Stimulated activated naive B cell treated with anti-CD40 and anti-IgM and Interleukin-4, amounts not matched to agents 10 μg/mL and 1 μg/mL and 100 μg/mL, for 72 hours (primary cell): ENCODE measurements at regions not wholly inside any gene's neighbourhood (a gene's known extent, or its start where the extent isn't known, plus 50 kb on each side); places are given as distances from the start of the nearest gene placed in this dataset.
"Not testable (repeated sequence)": the region's sequence is repeated elsewhere in the genome, so short reads cannot be mapped to it uniquely, and the experiment has no call there.

ENCODE experiments used
- ATAC-seq, 2 donors: fragments of 150-1000 bp; cut with Tn5 transposase; replicated peaks; 2 replicates each; pipeline ENCODE4 v1.10.0; 2021; ENCODE audit warnings: moderate library complexity in 1 of 2
- DNase-seq: peaks from one replicate; pipeline ENCODE4 v3.0.0; 2021
- H3K27ac Mint-ChIP-seq: one replicate; pipeline ENCODE4 v1.8.0; 2022; ENCODE audit warnings: mild to moderate bottlenecking, mixed read lengths
- H3K27me3 Mint-ChIP-seq, 2 donors: one replicate each; pipeline ENCODE4 v1.8.0; 2022; ENCODE audit warnings: mixed read lengths in 2 of 2
- H3K36me3 Mint-ChIP-seq, 2 donors: one replicate each; pipeline ENCODE4 v1.8.0; 2022; ENCODE audit warnings: mixed read lengths in 2 of 2, mild to moderate bottlenecking in 1 of 2
- H3K4me1 Mint-ChIP-seq, 2 donors: one replicate each; pipeline ENCODE4 v1.8.0; 2022; ENCODE audit warnings: mixed read lengths in 2 of 2, mild to moderate bottlenecking in 1 of 2
- H3K4me3 Mint-ChIP-seq, 2 donors: one replicate each; pipeline ENCODE4 v1.8.0; 2022; ENCODE audit warnings: mild to moderate bottlenecking in 2 of 2, mixed read lengths in 2 of 2, moderate library complexity in 1 of 2
- H3K9me3 Mint-ChIP-seq, 2 donors: one replicate each; pipeline ENCODE4 v1.8.0; 2022; ENCODE audit warnings: mixed read lengths in 2 of 2, mild to moderate bottlenecking in 1 of 2

DNA sequence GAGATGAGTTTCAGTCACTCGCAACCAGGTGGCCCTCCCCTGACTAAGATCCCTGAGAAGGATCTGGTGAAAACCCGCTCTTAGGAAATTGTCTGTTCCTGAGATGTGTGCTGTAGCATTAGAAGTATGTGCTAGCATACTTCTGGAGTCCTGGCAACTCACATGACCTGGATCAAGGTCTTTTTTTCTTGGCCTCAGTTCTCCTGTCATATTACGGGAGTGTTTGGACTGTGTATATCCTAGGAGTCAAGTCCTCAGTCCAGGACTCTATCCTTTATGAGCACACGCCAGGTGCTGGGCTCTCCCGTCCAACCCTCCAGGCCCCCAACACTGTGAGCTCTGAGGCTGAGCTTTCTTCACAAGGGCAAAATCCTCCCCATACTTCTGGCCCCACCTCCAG is 156.4 kb downstream of the UQCRFS1 start:
- H3K9me3 Mint-ChIP-seq, result peaks cover 2 to 4% of the 10 kb centered on the region in 2 donors
- H3K27me3 Mint-ChIP-seq, result peaks cover 0 to 4% of the 10 kb centered on the region in 2 donors
- no peaks in the 10 kb centered on the region for H3K36me3 Mint-ChIP-seq
- DNase-seq, result no peak
- no peak overlapping the region for H3K4me3 Mint-ChIP-seq
- no peak overlapping the region for H3K27ac Mint-ChIP-seq
- no peaks in the 10 kb centered on the region for H3K4me1 Mint-ChIP-seq
- no peak for ATAC-seq

DNA sequence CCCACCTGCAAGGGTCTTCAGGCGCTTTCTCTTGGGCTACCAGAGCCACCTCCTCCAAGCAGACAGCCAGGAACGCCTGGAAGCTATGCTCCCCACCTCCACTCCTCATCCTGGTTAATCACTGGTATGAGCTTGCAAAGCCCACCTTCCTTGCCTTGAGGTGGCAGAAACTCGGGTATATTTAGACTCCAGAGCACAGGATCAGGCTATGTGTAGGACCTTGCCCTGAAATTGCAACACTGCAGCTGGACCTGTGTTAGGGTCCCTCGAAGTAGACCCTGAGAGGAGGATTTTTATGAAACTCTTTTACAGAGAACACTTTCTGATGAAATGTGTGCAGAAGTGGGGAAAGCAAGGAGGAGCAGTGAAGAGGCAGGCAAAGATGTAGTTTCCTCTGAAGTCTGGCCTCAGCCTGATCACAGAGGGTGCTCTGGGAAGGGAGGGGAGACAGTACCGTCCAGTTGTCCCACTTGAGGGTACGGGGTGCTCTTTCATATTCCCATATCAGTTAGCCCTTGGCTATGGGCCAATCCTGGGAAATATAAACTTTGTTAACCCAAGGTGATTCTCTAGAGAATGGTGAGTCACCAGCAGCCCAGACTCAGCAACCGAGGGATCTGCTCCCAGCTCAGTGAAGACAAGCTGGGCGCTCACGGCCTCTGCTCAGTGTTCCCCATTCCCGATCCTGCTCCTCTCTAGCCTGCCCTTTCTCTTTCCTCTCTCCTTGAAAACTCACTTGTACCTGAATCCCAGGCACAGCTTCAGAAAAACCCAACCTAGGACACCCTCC is 157.9 kb downstream of the UQCRFS1 start:
- peaks cover 2 to 4% of the 10 kb centered on the region in 2 donors for H3K9me3 Mint-ChIP-seq
- DNase-seq (no peak), ATAC-seq (no peak)
- no peaks in the 10 kb centered on the region for H3K4me1 Mint-ChIP-seq
- H3K36me3 Mint-ChIP-seq, result no peaks in the 10 kb centered on the region
- H3K27me3 Mint-ChIP-seq, result no peaks in the 10 kb centered on the region
- no peak overlapping the region for H3K27ac Mint-ChIP-seq
- no peak overlapping the region for H3K4me3 Mint-ChIP-seq

DNA sequence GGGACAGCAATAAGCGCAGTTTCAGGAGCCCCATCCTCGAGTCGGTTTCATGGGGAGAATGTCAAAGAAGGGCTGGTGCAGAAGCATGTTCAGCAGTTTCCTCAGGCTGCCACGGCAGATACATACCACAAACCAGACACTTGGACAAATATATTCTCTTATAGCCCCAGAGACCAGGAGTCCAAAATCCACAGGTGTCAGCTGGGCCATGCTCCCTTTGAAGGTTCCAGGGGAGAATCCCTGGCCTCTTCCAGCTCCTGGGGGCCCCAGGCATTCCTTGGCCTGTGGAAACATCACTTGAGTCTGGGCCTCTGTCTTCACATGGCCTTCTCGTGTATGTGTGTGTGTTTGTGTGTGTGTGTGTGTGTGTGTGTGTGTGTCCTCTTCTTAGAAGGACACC is 164.1 kb downstream of the UQCRFS1 start:
- peaks cover 0 to 8% of the 10 kb centered on the region in 2 donors for H3K9me3 Mint-ChIP-seq
- no peaks in the 10 kb centered on the region for H3K27me3 Mint-ChIP-seq
- no peaks in the 10 kb centered on the region for H3K36me3 Mint-ChIP-seq
- H3K4me3 Mint-ChIP-seq, result no peak overlapping the region
- DNase-seq (no peak), ATAC-seq (no peak)
- no peaks in the 10 kb centered on the region for H3K4me1 Mint-ChIP-seq
- H3K27ac Mint-ChIP-seq, result no peak overlapping the region

DNA sequence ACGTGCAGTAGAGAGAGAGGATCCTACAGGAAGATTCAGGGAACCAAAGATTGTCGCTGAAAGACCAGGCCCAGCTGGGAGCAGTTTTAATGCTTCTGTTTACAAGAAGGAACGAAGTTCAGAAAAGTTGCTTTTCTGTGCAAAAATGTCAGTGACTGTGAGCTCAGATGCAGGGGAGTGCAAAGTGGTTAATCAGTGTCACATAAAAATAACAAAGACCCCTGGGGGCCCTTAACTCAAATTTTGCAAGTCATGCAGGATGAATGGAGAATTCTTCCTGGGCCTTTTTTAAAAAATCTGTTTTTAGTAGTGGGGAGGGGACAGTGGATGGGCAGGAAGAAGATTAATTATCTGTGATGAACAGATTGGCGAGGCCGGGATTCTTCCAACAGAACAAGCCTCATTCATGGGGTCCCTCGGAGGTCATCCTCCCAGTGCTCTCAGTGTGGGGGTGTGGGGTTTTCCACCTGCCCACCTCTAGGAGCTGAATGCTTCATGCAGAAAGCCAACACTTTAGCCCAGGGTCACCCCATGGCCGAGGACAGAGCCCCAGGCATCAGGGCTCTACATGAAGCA is 167.2 kb downstream of the UQCRFS1 start:
- ATAC-seq (no peak), DNase-seq (no peak)
- H3K36me3 Mint-ChIP-seq, result no peaks in the 10 kb centered on the region
- peaks cover 0 to 4% of the 10 kb centered on the region in 2 donors for H3K27me3 Mint-ChIP-seq
- no peak overlapping the region for H3K27ac Mint-ChIP-seq
- no peak overlapping the region for H3K4me3 Mint-ChIP-seq
- H3K9me3 Mint-ChIP-seq, result peaks cover 10 to 16% of the 10 kb centered on the region in 2 donors
- H3K4me1 Mint-ChIP-seq, result peaks cover 0 to 2% of the 10 kb centered on the region in 2 donors

DNA sequence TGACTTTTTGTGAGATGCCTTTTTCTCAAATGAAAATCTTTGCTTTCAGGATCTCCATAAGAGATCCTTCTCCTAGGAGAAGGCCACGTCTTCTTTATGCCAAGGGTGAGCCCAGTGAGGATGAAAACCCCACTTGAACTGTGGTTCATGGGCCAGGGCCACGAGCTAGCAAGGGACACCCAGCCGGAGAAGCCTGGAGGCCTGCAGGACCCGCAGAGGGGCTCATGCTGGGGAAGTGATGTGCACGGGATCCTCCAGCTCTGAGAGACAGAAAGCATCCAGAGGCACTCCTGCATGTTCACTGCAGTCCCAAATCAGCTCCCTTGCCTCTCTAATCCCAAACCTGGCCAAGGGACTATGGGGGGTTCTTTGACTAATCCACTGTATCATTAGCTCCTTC is 168.9 kb downstream of the UQCRFS1 start:
- H3K27ac Mint-ChIP-seq, result no peak overlapping the region
- DNase-seq (no peak), ATAC-seq (no peak)
- H3K27me3 Mint-ChIP-seq, result peaks cover 4 to 5% of the 10 kb centered on the region in 2 donors
- no peak overlapping the region for H3K4me3 Mint-ChIP-seq
- peaks cover 10 to 18% of the 10 kb centered on the region in 2 donors for H3K9me3 Mint-ChIP-seq
- H3K36me3 Mint-ChIP-seq, result no peaks in the 10 kb centered on the region
- H3K4me1 Mint-ChIP-seq, result peaks cover 0 to 2% of the 10 kb centered on the region in 2 donors

DNA sequence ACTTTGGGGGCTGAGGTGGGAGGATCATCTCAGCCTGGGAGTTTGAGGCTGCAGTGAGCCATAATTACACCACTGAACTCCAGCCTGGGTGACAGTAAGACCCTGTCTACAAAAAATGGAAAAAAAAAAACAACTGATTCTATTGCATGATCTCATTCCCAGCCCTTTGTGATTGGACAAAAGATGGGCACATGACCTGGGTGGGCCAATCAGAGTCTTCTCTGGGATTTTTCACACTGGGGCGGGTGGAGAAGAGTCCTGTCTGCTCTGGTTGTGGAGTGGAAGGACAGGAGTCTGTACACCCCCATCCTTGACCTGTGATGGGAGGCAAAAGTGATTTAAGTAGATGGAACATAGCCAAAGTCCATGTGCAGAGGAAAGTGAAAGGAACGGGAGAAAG is 170.5 kb downstream of the UQCRFS1 start:
- ATAC-seq (no peak), DNase-seq (no peak)
- Mint-ChIP-seq H3K9me3 (peaks cover 10 to 18% of the 10 kb centered on the region in 2 donors), H3K36me3 (no peaks in the 10 kb centered on the region), H3K27me3 (peaks cover 4 to 5% of the 10 kb centered on the region in 2 donors), H3K4me3 (no peak overlapping the region), H3K27ac (no peak overlapping the region), H3K4me1 (peaks cover 0 to 2% of the 10 kb centered on the region in 2 donors)

DNA sequence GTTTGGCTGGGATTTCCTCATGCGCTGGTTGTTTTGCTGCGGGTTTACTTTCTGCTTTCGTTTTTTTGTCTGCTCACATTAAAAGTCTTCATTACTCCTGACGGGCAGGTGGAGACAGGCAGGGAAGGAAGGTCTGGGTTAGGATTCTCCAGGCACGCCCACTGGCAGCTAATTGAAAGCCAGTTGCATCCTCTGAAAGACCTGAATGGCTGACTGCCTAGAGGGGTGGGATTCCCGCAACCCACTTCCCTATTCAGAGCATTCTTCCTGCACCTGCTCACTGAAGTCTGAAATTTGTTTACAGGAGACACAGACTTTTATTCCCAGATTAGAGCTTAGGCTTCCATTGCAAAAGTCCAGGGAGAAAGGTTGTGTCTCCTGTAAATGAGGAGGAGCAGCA is 172.0 kb downstream of the UQCRFS1 start:
- no peak for ATAC-seq
- Mint-ChIP-seq H3K36me3 (no peaks in the 10 kb centered on the region), H3K4me3 (no peak overlapping the region), H3K4me1 (peaks cover 0 to 2% of the 10 kb centered on the region in 2 donors), H3K9me3 (peaks cover 10 to 18% of the 10 kb centered on the region in 2 donors), H3K27me3 (peaks cover 4 to 5% of the 10 kb centered on the region in 2 donors), H3K27ac (no peak overlapping the region)
- no peak for DNase-seq

DNA sequence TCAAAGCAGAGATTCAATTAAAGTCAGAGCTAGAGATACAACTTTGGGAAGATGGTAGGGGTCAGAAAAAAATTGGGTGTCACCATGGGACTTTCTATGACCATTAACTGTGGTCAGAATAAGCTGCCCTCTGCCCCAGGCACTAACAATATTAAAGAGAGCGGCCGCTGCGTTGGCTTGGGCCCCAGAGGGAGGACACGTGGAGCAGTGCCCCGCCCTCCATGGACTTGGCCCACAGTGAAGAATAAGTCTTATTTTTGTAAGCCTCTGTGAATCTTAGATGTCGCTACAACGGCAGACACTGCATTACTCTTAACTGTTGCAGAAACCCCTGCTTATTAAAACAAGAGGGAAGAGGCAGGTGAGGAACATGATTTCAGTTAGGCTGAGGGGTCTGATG is 172.7 kb downstream of the UQCRFS1 start:
- no peak for DNase-seq
- H3K9me3 Mint-ChIP-seq, result peaks cover 10 to 18% of the 10 kb centered on the region in 2 donors
- peaks cover 4 to 5% of the 10 kb centered on the region in 2 donors for H3K27me3 Mint-ChIP-seq
- H3K36me3 Mint-ChIP-seq, result no peaks in the 10 kb centered on the region
- ATAC-seq, result no peak
- H3K27ac Mint-ChIP-seq, result no peak overlapping the region
- no peak overlapping the region for H3K4me3 Mint-ChIP-seq
- H3K4me1 Mint-ChIP-seq, result peaks cover 0 to 2% of the 10 kb centered on the region in 2 donors

DNA sequence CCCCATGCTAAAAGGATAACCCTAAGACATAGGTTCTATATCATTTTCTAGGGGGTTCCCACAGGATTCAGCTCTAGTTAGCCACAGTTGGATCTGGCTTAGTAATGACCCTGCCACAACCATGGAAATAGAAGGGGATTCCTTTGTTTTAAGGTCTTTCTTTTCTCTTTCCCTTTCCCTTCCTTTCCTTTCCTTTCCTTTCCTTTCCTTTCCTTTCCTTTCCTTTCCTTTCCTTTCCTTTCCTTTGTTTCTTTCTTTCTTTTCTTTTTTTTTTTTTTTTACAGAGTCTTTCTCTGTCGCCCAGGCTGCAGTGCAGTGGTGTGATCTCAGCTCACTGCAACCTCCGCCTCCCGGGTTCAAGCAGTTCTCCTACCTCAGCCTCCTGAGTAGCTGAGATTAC is 173.9 kb downstream of the UQCRFS1 start:
- DNase-seq, H3K36me3 Mint-ChIP-seq, H3K27me3 Mint-ChIP-seq, H3K4me1 Mint-ChIP-seq, H3K27ac Mint-ChIP-seq, H3K4me3 Mint-ChIP-seq, ATAC-seq: not testable (repeated sequence)
- H3K9me3 Mint-ChIP-seq, result peaks cover 10 to 12% of the 10 kb centered on the region in 2 donors

DNA sequence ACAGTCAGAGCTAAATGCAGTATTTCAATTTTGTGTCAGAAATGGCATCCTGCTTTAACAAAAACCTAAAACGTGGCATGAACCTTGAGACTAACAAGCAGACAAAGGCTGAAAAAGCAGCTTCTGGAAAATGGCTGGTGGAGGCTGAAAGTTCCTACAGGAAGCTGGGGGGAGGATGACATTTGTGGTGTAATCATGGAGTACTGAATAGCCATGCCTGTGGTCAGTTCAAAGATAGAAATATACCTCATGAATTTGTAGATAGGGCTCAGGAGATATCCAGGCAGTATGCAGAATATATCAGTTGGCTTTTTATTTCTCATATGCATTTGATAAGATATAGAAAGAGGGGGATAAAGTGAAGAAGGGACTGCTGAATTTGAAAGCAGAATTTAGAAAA is 181.7 kb downstream of the UQCRFS1 start:
- DNase-seq, result no peak
- ATAC-seq, result no peak
- Mint-ChIP-seq H3K4me1 (no peaks in the 10 kb centered on the region), H3K4me3 (no peak overlapping the region), H3K36me3 (no peaks in the 10 kb centered on the region), H3K9me3 (peaks cover 0 to 2% of the 10 kb centered on the region in 2 donors), H3K27ac (no peak overlapping the region), H3K27me3 (no peaks in the 10 kb centered on the region)

DNA sequence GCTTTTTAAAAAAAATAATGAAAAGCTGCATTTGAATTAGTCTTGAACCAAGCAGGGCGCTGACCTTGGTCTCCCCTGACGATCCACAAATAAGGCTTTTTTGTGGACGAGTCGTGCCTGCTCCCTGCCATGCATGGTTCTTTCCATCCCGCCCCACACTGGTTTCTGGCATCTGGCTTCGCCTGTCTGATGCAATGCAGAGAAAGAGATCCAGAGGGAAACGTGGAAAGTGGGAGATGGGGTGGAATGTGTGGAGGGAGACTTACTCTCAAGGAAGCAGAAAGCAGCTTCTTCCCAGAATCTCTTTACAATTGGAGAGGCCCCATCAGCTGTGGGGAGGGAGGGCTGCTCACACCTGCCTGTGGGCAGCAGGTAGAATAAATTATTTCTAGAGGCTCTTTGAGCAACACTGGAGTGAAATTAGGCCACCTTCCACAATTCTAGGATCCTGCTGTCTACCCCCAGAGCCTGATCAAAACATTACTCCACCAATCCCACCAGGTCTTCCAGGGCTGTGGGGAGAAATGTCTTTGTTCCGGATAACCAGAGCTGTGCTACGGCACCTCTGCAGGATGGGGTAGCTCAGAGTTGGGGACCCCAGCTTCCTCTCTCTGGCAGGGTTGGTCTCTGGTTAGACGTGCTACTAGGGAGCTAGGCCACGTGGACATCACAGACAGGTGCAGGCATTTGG is 183.5 kb downstream of the UQCRFS1 start:
- Mint-ChIP-seq H3K27ac (no peak overlapping the region), H3K36me3 (no peaks in the 10 kb centered on the region), H3K4me1 (no peaks in the 10 kb centered on the region), H3K9me3 (peaks cover 0 to 2% of the 10 kb centered on the region in 2 donors), H3K27me3 (no peaks in the 10 kb centered on the region), H3K4me3 (no peak overlapping the region)
- no peak for ATAC-seq
- no peak for DNase-seq

DNA sequence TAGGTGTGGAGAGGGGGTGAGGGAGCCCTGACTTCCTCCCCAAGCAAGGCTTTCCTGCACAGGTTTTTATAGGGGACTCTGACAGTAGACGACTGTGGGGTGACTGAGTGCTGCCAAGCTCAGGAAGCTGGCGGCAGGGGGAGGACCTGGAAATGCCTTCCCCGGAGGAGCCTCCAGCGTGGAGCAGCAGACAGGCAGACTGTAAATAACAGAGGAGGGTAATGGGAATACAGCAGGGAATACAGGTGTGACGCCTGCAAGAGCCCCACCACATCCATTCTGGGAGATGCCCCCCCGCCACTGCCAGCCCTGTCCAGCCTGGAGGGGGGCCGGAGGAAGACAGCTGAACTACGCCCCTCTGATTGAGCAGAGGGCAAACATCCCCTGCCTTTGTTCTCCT is 190.4 kb downstream of the UQCRFS1 start:
- Mint-ChIP-seq H3K9me3 (no peaks in the 10 kb centered on the region), H3K36me3 (no peaks in the 10 kb centered on the region), H3K27me3 (no peaks in the 10 kb centered on the region), H3K4me1 (no peaks in the 10 kb centered on the region), H3K27ac (no peak overlapping the region), H3K4me3 (no peak overlapping the region)
- DNase-seq, result no peak
- ATAC-seq, result no peak

DNA sequence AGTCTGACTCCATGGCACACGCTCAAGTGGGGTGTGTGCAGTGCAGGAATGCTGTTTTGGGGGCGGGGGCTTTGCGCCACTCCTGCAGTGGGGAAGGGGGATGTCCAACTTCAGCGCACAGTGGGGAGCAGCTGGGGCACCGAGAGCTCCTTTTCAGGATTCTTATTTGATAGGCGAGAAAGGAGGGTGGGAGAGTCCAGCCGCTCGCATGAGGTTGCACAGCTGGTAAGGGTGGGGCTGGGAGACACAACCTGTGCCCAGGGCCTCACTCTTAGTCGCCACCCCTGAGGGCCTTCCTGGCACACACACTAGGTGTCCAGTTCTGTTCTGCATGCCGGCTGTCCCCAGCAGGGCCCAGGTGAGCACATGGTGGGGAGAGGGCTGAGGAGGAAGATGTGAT is 190.8 kb downstream of the UQCRFS1 start:
- Mint-ChIP-seq H3K27me3 (no peaks in the 10 kb centered on the region), H3K27ac (no peak overlapping the region), H3K36me3 (no peaks in the 10 kb centered on the region), H3K4me3 (no peak overlapping the region), H3K4me1 (no peaks in the 10 kb centered on the region), H3K9me3 (no peaks in the 10 kb centered on the region)
- ATAC-seq, result no peak
- no peak for DNase-seq

DNA sequence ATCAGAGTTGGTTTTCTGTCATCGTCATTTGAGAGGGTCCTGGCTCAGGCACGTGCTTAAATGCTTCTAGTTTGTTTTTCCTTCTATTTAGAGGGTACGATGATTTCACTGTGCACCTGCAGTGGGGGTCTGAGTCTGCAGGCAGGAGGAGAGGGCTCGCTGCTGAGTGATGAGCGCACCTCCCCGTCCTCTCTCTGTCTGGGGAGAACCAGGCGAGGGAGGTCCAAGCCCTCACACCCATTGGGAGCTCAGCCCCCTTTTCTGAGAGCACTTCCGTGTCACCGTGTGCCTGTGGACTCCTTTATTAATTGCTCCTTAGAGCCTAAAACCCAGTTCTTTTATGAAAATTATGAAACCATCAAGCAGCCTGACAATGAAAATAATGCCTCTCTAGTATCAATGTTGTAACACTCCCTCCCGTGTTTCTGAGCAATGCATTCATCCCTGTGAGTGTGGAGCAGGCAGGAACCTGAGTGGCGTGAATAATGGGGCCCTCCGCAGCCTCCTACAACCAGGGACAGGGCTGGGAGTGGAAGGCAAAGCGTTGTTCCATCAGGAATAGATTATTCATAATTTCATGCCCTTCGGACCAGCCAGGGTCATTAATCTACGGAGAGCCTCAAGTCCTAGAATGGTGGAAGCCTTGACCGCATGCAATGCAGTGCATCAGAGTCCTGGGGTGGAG is 191.6 kb downstream of the UQCRFS1 start:
- Mint-ChIP-seq H3K36me3 (no peaks in the 10 kb centered on the region), H3K4me1 (no peaks in the 10 kb centered on the region), H3K4me3 (no peak overlapping the region), H3K9me3 (no peaks in the 10 kb centered on the region), H3K27ac (no peak overlapping the region), H3K27me3 (peaks cover 0 to under 1% of the 10 kb centered on the region in 2 donors)
- ATAC-seq (no peak), DNase-seq (no peak)
